HG03097 (cell line): ENCODE measurements at regions not wholly inside any gene's neighbourhood (a gene's known extent, or its start where the extent isn't known, plus 50 kb on each side); places are given as distances from the start of the nearest gene placed in this dataset.
"Not testable (repeated sequence)": the region's sequence is repeated elsewhere in the genome, so short reads cannot be mapped to it uniquely, and the experiment has no call there.

ENCODE experiments used
- ATAC-seq: cut with Tn5 transposase; IDR thresholded peaks from one replicate; pipeline ENCODE4 v1.9.1; 2021; ENCODE audit not compliant: unreplicated experiment, low FRiP score

- ATAC-seq, result no peak
These were observed 96.6 kb downstream of the MYCN start for GRCh38 chr2:16036951-16037350.

GRCh38 chr2:16035747-16036745 is 95.7 kb downstream of the MYCN start:
- ATAC-seq, result no peak

GRCh38 chr2:16034975-16035746 is 94.8 kb downstream of the MYCN start:
- no peak for ATAC-seq

GRCh38 chr2:16034151-16034974 is 94.0 kb downstream of the MYCN start:
- ATAC-seq, result no peak

GRCh38 chr2:16033032-16033293 is 92.6 kb downstream of the MYCN start:
- ATAC-seq, result no peak

- ATAC-seq, result no peak
These were observed 92.1 kb downstream of the MYCN start for GRCh38 chr2:16032282-16033031.

- no peak for ATAC-seq
These were observed 91.5 kb downstream of the MYCN start for GRCh38 chr2:16031848-16032159.

- no peak for ATAC-seq
These were observed 90.9 kb downstream of the MYCN start for GRCh38 chr2:16031058-16031847.

- ATAC-seq, result no peak
These were observed 90.1 kb downstream of the MYCN start for GRCh38 chr2:16030206-16031057.

- ATAC-seq, result no peak
These were observed 88.3 kb downstream of the MYCN start for GRCh38 chr2:16028644-16029043.

- no peak for ATAC-seq
These were observed 86.6 kb downstream of the MYCN start for GRCh38 chr2:16026816-16027501.

GRCh38 chr2:16025876-16026640 is 85.7 kb downstream of the MYCN start:
- no peak for ATAC-seq

- no peak for ATAC-seq
These were observed 85.0 kb downstream of the MYCN start for GRCh38 chr2:16025211-16025875.

- ATAC-seq, result not testable (repeated sequence)
These were observed 84.3 kb downstream of the MYCN start for GRCh38 chr2:16024628-16025027.

- no peak for ATAC-seq
These were observed 83.4 kb downstream of the MYCN start for GRCh38 chr2:16023506-16024360.
